Epithelial cell of esophagus (primary cell): ENCODE measurements at regions not wholly inside any gene's neighbourhood (a gene's known extent, or its start where the extent isn't known, plus 50 kb on each side); places are given as distances from the start of the nearest gene placed in this dataset.

ENCODE experiments used
- DNase-seq: peaks from one replicate; pipeline ENCODE4 v3.0.0; 2010; ENCODE audit warnings: low read depth
- H3K4me3 ChIP-seq: 2 replicates; pipeline ENCODE4 v1.5.1; 2011; ENCODE audit warnings: mild to moderate bottlenecking, low read length, control low read depth
- CTCF ChIP-seq: IDR thresholded peaks from 2 replicates; pipeline ENCODE4 v1.5.1; 2011; ENCODE audit warnings: low read depth, mild to moderate bottlenecking, low read length, control low read depth, inconsistent platforms; ENCODE audit not compliant: insufficient read depth; ENCODE audit errors: missing control alignments

- no peak for TF ChIP-seq CTCF
- no peak overlapping the region for H3K4me3 ChIP-seq
- DNase-seq: no peak
These were observed 143.1 kb downstream of the SLC41A2 start for GRCh38 chr12:104814944-104815343.
